Loucy (cell line): ENCODE measurements at regions not wholly inside any gene's neighbourhood (a gene's known extent, or its start where the extent isn't known, plus 50 kb on each side); places are given as distances from the start of the nearest gene placed in this dataset.

ENCODE experiments used
- EZH2phosphoT487 ChIP-seq: fragments of 200-600 bp; IDR thresholded peaks from 2 replicates; pipeline ENCODE4 v1.6.1; 2018; ENCODE audit warnings: antibody characterized with exemption, mild to moderate bottlenecking, moderate library complexity, borderline replicate concordance
- TF ChIP-seq, protein P1 (sequence below): fragments of 200-600 bp; sonication (generic); conservative IDR thresholded peaks from 2 replicates; pipeline ENCODE4 v1.5.1; 2014; ENCODE audit warnings: mild to moderate bottlenecking, antibody characterized with exemption, low read length

DNA sequence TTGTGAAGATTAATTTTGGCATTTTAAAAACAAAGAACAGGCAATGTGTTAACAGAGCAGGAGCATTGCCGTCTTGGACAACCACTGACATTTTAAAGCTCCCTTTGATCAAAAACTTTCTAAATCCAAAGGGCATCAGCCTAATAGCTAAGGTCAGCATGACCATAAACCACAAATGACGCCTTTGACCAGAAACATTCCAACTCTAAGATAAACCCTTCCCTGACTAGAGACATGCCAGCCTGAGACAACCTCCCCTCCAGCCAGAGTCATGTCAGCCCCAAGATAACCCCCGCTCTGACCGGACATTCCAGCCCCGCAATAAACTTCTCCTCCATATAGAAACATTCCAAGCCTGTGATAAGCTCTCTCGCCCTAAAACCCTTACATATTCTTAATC is 949.4 kb upstream of the POT1 start:
- TF ChIP-seq, protein P1, sequence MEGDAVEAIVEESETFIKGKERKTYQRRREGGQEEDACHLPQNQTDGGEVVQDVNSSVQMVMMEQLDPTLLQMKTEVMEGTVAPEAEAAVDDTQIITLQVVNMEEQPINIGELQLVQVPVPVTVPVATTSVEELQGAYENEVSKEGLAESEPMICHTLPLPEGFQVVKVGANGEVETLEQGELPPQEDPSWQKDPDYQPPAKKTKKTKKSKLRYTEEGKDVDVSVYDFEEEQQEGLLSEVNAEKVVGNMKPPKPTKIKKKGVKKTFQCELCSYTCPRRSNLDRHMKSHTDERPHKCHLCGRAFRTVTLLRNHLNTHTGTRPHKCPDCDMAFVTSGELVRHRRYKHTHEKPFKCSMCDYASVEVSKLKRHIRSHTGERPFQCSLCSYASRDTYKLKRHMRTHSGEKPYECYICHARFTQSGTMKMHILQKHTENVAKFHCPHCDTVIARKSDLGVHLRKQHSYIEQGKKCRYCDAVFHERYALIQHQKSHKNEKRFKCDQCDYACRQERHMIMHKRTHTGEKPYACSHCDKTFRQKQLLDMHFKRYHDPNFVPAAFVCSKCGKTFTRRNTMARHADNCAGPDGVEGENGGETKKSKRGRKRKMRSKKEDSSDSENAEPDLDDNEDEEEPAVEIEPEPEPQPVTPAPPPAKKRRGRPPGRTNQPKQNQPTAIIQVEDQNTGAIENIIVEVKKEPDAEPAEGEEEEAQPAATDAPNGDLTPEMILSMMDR, result no peak
- no peak for TF ChIP-seq EZH2phosphoT487
